ENCODE measurements at regions not wholly inside any gene's neighbourhood (a gene's known extent, or its start where the extent isn't known, plus 50 kb on each side); places are given as distances from the start of the nearest gene placed in this dataset.

DNA sequence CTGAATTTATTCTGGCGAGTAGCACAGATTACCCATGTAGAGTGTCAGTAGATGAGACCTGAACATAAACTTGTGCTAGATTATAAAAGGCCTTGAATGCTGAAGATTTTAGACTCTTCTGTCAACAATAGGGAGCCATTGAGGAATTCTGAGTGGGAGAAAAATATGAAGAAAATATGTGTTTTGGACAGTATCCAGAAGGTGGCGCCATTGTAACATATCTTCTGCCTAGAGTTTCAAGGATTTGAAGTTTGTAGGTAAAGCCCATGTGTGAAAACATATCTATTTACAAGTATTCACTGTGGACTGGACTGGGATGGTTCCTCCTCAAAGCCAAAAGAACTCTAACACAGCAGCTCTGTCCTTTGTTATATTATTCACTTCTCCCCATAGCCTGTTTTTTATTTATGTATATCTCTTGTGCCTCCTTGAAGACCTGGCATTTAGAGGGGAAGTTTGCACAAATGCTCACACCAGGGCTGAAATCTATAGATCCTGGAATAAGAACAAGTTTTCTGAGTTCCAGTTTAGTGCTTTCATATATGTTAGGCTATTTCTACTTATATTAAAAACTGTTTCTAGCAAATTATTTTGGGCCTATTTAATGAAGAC lies 124.9 kb downstream of the RDH14 start:
- TF ChIP-seq, protein P1, sequence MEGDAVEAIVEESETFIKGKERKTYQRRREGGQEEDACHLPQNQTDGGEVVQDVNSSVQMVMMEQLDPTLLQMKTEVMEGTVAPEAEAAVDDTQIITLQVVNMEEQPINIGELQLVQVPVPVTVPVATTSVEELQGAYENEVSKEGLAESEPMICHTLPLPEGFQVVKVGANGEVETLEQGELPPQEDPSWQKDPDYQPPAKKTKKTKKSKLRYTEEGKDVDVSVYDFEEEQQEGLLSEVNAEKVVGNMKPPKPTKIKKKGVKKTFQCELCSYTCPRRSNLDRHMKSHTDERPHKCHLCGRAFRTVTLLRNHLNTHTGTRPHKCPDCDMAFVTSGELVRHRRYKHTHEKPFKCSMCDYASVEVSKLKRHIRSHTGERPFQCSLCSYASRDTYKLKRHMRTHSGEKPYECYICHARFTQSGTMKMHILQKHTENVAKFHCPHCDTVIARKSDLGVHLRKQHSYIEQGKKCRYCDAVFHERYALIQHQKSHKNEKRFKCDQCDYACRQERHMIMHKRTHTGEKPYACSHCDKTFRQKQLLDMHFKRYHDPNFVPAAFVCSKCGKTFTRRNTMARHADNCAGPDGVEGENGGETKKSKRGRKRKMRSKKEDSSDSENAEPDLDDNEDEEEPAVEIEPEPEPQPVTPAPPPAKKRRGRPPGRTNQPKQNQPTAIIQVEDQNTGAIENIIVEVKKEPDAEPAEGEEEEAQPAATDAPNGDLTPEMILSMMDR (IDR thresholded peaks at IDR 0.05; ENCODE audit: low read length), result peak; percentile 71
- TF ChIP-seq EZH2 (IDR thresholded peaks at IDR 0.05; ENCODE audit: borderline replicate concordance, low read length), result no peak
